ENCODE measurements at regions not wholly inside any gene's neighbourhood (a gene's known extent, or its start where the extent isn't known, plus 50 kb on each side); places are given as distances from the start of the nearest gene placed in this dataset.
"Not testable (repeated sequence)": the region's sequence is repeated elsewhere in the genome, so short reads cannot be mapped to it uniquely, and the experiment has no call there.

- TF ChIP-seq POLR2A (IDR thresholded peaks at IDR 0.05) = no peak
- TF ChIP-seq, protein P1, sequence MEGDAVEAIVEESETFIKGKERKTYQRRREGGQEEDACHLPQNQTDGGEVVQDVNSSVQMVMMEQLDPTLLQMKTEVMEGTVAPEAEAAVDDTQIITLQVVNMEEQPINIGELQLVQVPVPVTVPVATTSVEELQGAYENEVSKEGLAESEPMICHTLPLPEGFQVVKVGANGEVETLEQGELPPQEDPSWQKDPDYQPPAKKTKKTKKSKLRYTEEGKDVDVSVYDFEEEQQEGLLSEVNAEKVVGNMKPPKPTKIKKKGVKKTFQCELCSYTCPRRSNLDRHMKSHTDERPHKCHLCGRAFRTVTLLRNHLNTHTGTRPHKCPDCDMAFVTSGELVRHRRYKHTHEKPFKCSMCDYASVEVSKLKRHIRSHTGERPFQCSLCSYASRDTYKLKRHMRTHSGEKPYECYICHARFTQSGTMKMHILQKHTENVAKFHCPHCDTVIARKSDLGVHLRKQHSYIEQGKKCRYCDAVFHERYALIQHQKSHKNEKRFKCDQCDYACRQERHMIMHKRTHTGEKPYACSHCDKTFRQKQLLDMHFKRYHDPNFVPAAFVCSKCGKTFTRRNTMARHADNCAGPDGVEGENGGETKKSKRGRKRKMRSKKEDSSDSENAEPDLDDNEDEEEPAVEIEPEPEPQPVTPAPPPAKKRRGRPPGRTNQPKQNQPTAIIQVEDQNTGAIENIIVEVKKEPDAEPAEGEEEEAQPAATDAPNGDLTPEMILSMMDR (IDR thresholded peaks at IDR 0.05) = no peak
- DNase-seq = no peak
- Histone ChIP-seq H3K36me3 (replicated peaks in 1 of 2) (no peaks in the 10 kb centered on the region), H3K4me3 (no peak overlapping the region), H3K4me1 (replicated peaks in 1 of 2) (no peaks in the 10 kb centered on the region), H3K27me3 (no peaks in the 10 kb centered on the region), H3K27ac (no peak overlapping the region), H3K9me3 (replicated peaks in 1 of 3) (no peaks in the 10 kb centered on the region)
- WGBS, 4 donors = 66 to 71% (median 67%) methylated on average over 3 of the region's 3 CpGs
- intact Hi-C loops (cut with DNase I) = no loop called here
These were observed 153.6 kb downstream of the HRH4 start for GRCh38 chr18:24613896-24614640.

- Histone ChIP-seq H3K27ac (no peak overlapping the region), H3K4me1 (replicated peaks in 1 of 2) (no peaks in the 10 kb centered on the region), H3K4me3 (no peak overlapping the region), H3K9me3 (replicated peaks in 1 of 3) (no peaks in the 10 kb centered on the region), H3K27me3 (no peaks in the 10 kb centered on the region), H3K36me3 (replicated peaks in 1 of 2) (no peaks in the 10 kb centered on the region)
- DNase-seq = no peak
- TF ChIP-seq, protein P1 (IDR thresholded peaks at IDR 0.05) = no peak
- no peak for TF ChIP-seq POLR2A (IDR thresholded peaks at IDR 0.05)
- intact Hi-C loops (cut with DNase I) = no loop called here
- 65 to 79% (median 68%) methylated on average over 3 of the region's 3 CpGs for WGBS, 4 donors
These were observed 156.2 kb downstream of the HRH4 start for GRCh38 chr18:24616653-24617052.

GRCh38 chr18:24624421-24624820, 164.0 kb downstream of the HRH4 start:
- H3K4me1 ChIP-seq (replicated peaks in 1 of 2); H3K27ac ChIP-seq; intact Hi-C loops (cut with DNase I); DNase-seq; H3K36me3 ChIP-seq (replicated peaks in 1 of 2); H3K4me3 ChIP-seq; H3K27me3 ChIP-seq; H3K9me3 ChIP-seq (replicated peaks in 1 of 3): not testable (repeated sequence)
- 52 to 57% (median 52%) methylated on average over 4 to 9 of the region's 17 CpGs; no CpG with 5 or more reads in 1 of the 4 donors for WGBS, 4 donors

- Histone ChIP-seq H3K9me3 (replicated peaks in 1 of 3) (no peaks in the 10 kb centered on the region), H3K4me1 (replicated peaks in 1 of 2) (no peaks in the 10 kb centered on the region), H3K4me3 (no peak overlapping the region), H3K27ac (no peak overlapping the region), H3K27me3 (no peaks in the 10 kb centered on the region), H3K36me3 (replicated peaks in 1 of 2) (no peaks in the 10 kb centered on the region)
- TF ChIP-seq, protein P1 (IDR thresholded peaks at IDR 0.05) = no peak
- TF ChIP-seq POLR2A (IDR thresholded peaks at IDR 0.05) = no peak
- DNase-seq = no peak
- intact Hi-C loops (cut with DNase I) = no loop called here
- 47 to 58% (median 51%) methylated on average over 4 of the region's 4 CpGs for WGBS, 4 donors
These were observed 167.3 kb downstream of the HRH4 start for GRCh38 chr18:24627644-24628315.

Data from adrenal gland (tissue), 9 donors.